ENCODE measurements at regions not wholly inside any gene's neighbourhood (a gene's known extent, or its start where the extent isn't known, plus 50 kb on each side); places are given as distances from the start of the nearest gene placed in this dataset.

DNA sequence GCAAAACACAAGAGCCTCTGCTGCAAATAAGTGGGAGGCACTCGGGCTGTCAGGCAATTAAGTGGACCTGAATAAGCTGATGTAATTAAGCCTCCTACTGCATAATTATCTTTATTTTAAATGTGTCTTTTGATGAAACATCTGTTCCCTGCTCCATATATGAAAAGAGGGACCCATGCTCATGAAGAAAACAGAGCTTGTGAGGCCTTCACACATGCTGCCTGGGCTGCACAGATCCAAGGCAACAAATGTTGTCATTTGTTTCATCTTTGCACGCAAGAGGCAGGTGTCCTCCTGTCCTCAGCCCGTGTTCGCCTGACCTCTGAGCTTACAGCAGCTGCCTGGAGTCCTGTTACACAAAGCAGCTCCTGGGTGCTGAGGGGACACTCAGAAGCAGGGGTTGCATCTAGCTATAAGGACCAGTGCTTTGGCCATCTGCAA lies 381.1 kb downstream of the ZNF608 start:
- no peaks in the 10 kb centered on the region for H3K79me2 ChIP-seq (ENCODE audit: control insufficient read depth, insufficient read depth, low read length)
- no peaks in the 10 kb centered on the region for H3K9me3 ChIP-seq (ENCODE audit: control insufficient read depth, insufficient read depth, low read depth, low read length)
- H3K27ac ChIP-seq (ENCODE audit: insufficient read depth, low read length) = no peak overlapping the region
- H4K20me1 ChIP-seq (ENCODE audit: control insufficient read depth, extremely low read depth, insufficient read depth, low read length) = no peaks in the 10 kb centered on the region
- H3K4me1 ChIP-seq (ENCODE audit: control insufficient read depth, extremely low read depth, insufficient read depth, low read length) = no peaks in the 10 kb centered on the region
- H3K4me2 ChIP-seq (ENCODE audit: extremely low read depth, insufficient read depth, low read length) = no peak overlapping the region
- no peak for TF ChIP-seq EZH2 (IDR thresholded peaks at IDR 0.05; ENCODE audit: low read length, missing control alignments)
- TF ChIP-seq, protein P1, sequence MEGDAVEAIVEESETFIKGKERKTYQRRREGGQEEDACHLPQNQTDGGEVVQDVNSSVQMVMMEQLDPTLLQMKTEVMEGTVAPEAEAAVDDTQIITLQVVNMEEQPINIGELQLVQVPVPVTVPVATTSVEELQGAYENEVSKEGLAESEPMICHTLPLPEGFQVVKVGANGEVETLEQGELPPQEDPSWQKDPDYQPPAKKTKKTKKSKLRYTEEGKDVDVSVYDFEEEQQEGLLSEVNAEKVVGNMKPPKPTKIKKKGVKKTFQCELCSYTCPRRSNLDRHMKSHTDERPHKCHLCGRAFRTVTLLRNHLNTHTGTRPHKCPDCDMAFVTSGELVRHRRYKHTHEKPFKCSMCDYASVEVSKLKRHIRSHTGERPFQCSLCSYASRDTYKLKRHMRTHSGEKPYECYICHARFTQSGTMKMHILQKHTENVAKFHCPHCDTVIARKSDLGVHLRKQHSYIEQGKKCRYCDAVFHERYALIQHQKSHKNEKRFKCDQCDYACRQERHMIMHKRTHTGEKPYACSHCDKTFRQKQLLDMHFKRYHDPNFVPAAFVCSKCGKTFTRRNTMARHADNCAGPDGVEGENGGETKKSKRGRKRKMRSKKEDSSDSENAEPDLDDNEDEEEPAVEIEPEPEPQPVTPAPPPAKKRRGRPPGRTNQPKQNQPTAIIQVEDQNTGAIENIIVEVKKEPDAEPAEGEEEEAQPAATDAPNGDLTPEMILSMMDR (conservative IDR thresholded peaks at IDR 0.05 in 1 of 2, IDR thresholded peaks at IDR 0.05 in 1 of 2; ENCODE audit: low read depth in 1 of 2, low read length in 2 of 2) = no peak
- H3K9ac ChIP-seq (ENCODE audit: insufficient read depth, low read length) = no peak overlapping the region
- DNase-seq (ENCODE audit: low read depth in 2 of 2) = no peak
- no peak overlapping the region for H3K4me3 ChIP-seq (replicated peaks in 1 of 4; ENCODE audit: control extremely low read depth in 1 of 4, insufficient read depth in 1 of 4, low read depth in 3 of 4, low read length in 4 of 4)
- H2AFZ ChIP-seq (ENCODE audit: low read length) = no peak overlapping the region
- H3K27me3 ChIP-seq (ENCODE audit: control insufficient read depth, insufficient read depth, low read length) = no peaks in the 10 kb centered on the region
- no peaks in the 10 kb centered on the region for H3K36me3 ChIP-seq (ENCODE audit: control insufficient read depth, insufficient read depth, low read length)

DNA sequence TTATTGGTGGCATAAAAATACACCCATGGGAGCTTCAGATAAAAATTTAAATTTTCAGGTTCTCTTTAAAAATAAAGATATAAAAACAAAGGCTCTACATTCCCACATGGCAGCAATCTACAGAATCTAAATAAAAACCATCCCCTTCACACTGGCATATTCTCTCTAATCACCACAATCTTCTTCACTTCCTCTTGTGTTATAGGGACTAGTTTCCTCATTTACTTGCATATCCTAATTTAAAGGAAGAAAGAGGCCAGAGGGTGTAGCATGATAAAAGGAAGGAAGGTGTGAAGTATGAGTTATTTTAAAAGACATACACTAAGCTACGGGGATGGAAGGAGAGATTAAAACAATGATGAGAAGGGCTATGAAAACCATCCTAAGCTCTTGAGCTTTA lies 390.5 kb downstream of the ZNF608 start:
- no peaks in the 10 kb centered on the region for H3K79me2 ChIP-seq (ENCODE audit: control insufficient read depth, insufficient read depth, low read length)
- H3K4me1 ChIP-seq (ENCODE audit: control insufficient read depth, extremely low read depth, insufficient read depth, low read length) = no peaks in the 10 kb centered on the region
- DNase-seq (ENCODE audit: low read depth in 2 of 2) = no peak
- H3K27me3 ChIP-seq (ENCODE audit: control insufficient read depth, insufficient read depth, low read length) = no peaks in the 10 kb centered on the region
- no peak overlapping the region for H3K9ac ChIP-seq (ENCODE audit: insufficient read depth, low read length)
- H3K9me3 ChIP-seq (ENCODE audit: control insufficient read depth, insufficient read depth, low read depth, low read length) = no peaks in the 10 kb centered on the region
- H2AFZ ChIP-seq (ENCODE audit: low read length) = no peak overlapping the region
- no peaks in the 10 kb centered on the region for H3K36me3 ChIP-seq (ENCODE audit: control insufficient read depth, insufficient read depth, low read length)
- H3K4me2 ChIP-seq (ENCODE audit: extremely low read depth, insufficient read depth, low read length) = no peak overlapping the region
- H3K27ac ChIP-seq (ENCODE audit: insufficient read depth, low read length) = no peak overlapping the region
- H3K4me3 ChIP-seq (replicated peaks in 1 of 4; ENCODE audit: control extremely low read depth in 1 of 4, insufficient read depth in 1 of 4, low read depth in 3 of 4, low read length in 4 of 4) = no peak overlapping the region
- no peaks in the 10 kb centered on the region for H4K20me1 ChIP-seq (ENCODE audit: control insufficient read depth, extremely low read depth, insufficient read depth, low read length)
- TF ChIP-seq, protein P1 (conservative IDR thresholded peaks at IDR 0.05 in 1 of 2, IDR thresholded peaks at IDR 0.05 in 1 of 2; ENCODE audit: low read depth in 1 of 2, low read length in 2 of 2) = no peak
- no peak for TF ChIP-seq EZH2 (IDR thresholded peaks at IDR 0.05; ENCODE audit: low read length, missing control alignments)

DNA sequence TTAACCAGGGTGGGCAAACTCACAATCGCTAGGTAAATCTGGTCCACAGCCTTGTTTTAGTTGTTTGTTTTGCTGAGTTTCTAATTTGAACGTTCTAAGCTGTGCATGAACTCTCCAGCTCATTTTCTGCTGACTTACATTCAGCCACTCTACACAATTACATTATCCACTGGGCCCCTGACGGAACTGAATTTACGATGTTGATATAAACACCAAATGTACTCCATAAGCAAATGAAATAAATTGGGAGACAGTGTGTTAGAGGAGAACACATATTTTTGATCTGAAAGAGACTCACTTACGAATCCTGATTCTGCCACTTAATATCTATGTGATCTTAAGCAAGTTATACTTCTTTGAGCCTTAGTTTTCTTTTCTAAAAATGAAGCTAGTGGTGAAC lies 393.4 kb downstream of the ZNF608 start:
- H3K79me2 ChIP-seq (ENCODE audit: control insufficient read depth, insufficient read depth, low read length) = no peaks in the 10 kb centered on the region
- no peaks in the 10 kb centered on the region for H3K27me3 ChIP-seq (ENCODE audit: control insufficient read depth, insufficient read depth, low read length)
- H3K36me3 ChIP-seq (ENCODE audit: control insufficient read depth, insufficient read depth, low read length) = no peaks in the 10 kb centered on the region
- no peaks in the 10 kb centered on the region for H4K20me1 ChIP-seq (ENCODE audit: control insufficient read depth, extremely low read depth, insufficient read depth, low read length)
- no peaks in the 10 kb centered on the region for H3K9me3 ChIP-seq (ENCODE audit: control insufficient read depth, insufficient read depth, low read depth, low read length)
- H3K27ac ChIP-seq (ENCODE audit: insufficient read depth, low read length) = no peak overlapping the region
- H3K4me2 ChIP-seq (ENCODE audit: extremely low read depth, insufficient read depth, low read length) = no peak overlapping the region
- H3K4me3 ChIP-seq (replicated peaks in 1 of 4; ENCODE audit: control extremely low read depth in 1 of 4, insufficient read depth in 1 of 4, low read depth in 3 of 4, low read length in 4 of 4) = no peak overlapping the region
- TF ChIP-seq EZH2 (IDR thresholded peaks at IDR 0.05; ENCODE audit: low read length, missing control alignments) = no peak
- TF ChIP-seq, protein P1 (conservative IDR thresholded peaks at IDR 0.05 in 1 of 2, IDR thresholded peaks at IDR 0.05 in 1 of 2; ENCODE audit: low read depth in 1 of 2, low read length in 2 of 2) = no peak
- H2AFZ ChIP-seq (ENCODE audit: low read length) = no peak overlapping the region
- H3K4me1 ChIP-seq (ENCODE audit: control insufficient read depth, extremely low read depth, insufficient read depth, low read length) = no peaks in the 10 kb centered on the region
- no peak for DNase-seq (ENCODE audit: low read depth in 2 of 2)
- H3K9ac ChIP-seq (ENCODE audit: insufficient read depth, low read length) = no peak overlapping the region

Measured in fibroblast of lung (primary cell).